CD8-positive, alpha-beta memory T cell (primary cell): ENCODE measurements at regions not wholly inside any gene's neighbourhood (a gene's known extent, or its start where the extent isn't known, plus 50 kb on each side); places are given as distances from the start of the nearest gene placed in this dataset.

Experiments
- CTCF ChIA-PET: fragments of 350-600 bp; sonication (Branson Sonifier 250); formaldehyde crosslinking; loops from one replicate; lab custom pipeline; 2021; ENCODE audit warnings: antibody characterized with exemption; lab: Charles Lee
- POLR2A ChIA-PET: fragments of 350-600 bp; sonication (Branson Sonifier 250); formaldehyde crosslinking; loops from one replicate; lab custom pipeline; 2021; ENCODE audit warnings: antibody characterized with exemption; lab: Charles Lee
- DNase-seq, 5 donors: peaks; one replicate each; pipeline versions ENCODE4 v3.0.0 to v3.0.0-alpha.2; 2020 to 2022; ENCODE audit warnings: mixed read lengths in 1 of 5
- H3K27ac ChIP-seq: one replicate; pipeline ENCODE4 v1.7.0; 2013; ENCODE audit warnings: low read depth, mild to moderate bottlenecking, low read length, moderate library complexity
- H3K27me3 ChIP-seq: 2 replicates; pipeline ENCODE4 v1.7.0; 2013; ENCODE audit warnings: low read length, mild to moderate bottlenecking; ENCODE audit not compliant: insufficient read depth, poor library complexity, severe bottlenecking
- H3K36me3 ChIP-seq: 2 replicates; pipeline ENCODE4 v1.7.0; 2013; ENCODE audit warnings: mild to moderate bottlenecking, low read length, moderate library complexity; ENCODE audit not compliant: insufficient read depth
- H3K4me1 ChIP-seq: 2 replicates; pipeline ENCODE4 v1.7.0; 2013; ENCODE audit warnings: mild to moderate bottlenecking, low read length, moderate library complexity; ENCODE audit not compliant: insufficient read depth
- H3K4me3 ChIP-seq: 2 replicates; pipeline ENCODE4 v1.7.0; 2013; ENCODE audit warnings: mild to moderate bottlenecking, low read length
- H3K9me3 ChIP-seq: 2 replicates; pipeline ENCODE4 v1.7.0; 2013; ENCODE audit warnings: mild to moderate bottlenecking, low read length
- H3K27ac Mint-ChIP-seq, 8 donors: one replicate each; pipeline ENCODE4 v1.8.0; 2020 to 2021; ENCODE audit warnings: mixed read lengths in 8 of 8, mild to moderate bottlenecking in 6 of 8, inconsistent platforms in 3 of 8, moderate library complexity in 3 of 8
- H3K27me3 Mint-ChIP-seq, 2 donors: one replicate each; pipeline ENCODE4 v1.8.0; 2020 to 2021; ENCODE audit warnings: mixed read lengths in 2 of 2, mild to moderate bottlenecking in 1 of 2, moderate library complexity in 1 of 2
- H3K36me3 Mint-ChIP-seq, 3 donors: one replicate each; pipeline ENCODE4 v1.8.0; 2020 to 2021; ENCODE audit warnings: mixed read lengths in 3 of 3, inconsistent platforms in 1 of 3, mild to moderate bottlenecking in 1 of 3
- H3K4me1 Mint-ChIP-seq, 3 donors: one replicate each; pipeline ENCODE4 v1.8.0; 2020 to 2021; ENCODE audit warnings: mixed read lengths in 3 of 3, inconsistent platforms in 1 of 3, mild to moderate bottlenecking in 1 of 3
- H3K4me3 Mint-ChIP-seq, 7 donors: one replicate each; pipeline ENCODE4 v1.8.0; 2020 to 2021; ENCODE audit warnings: mixed read lengths in 7 of 7, mild to moderate bottlenecking in 6 of 7, moderate library complexity in 4 of 7, inconsistent platforms in 2 of 7
- H3K9me3 Mint-ChIP-seq, 5 donors: one replicate each; pipeline ENCODE4 v1.8.0; 2020 to 2022; ENCODE audit warnings: mixed read lengths in 5 of 5, mild to moderate bottlenecking in 3 of 5, moderate library complexity in 2 of 5, inconsistent platforms in 1 of 5

- H3K4me1 Mint-ChIP-seq: no peaks in the 10 kb centered on the region
- POLR2A ChIA-PET: no interaction called here
- no peak for DNase-seq
- H3K27ac Mint-ChIP-seq: no peak overlapping the region
- H3K4me3 Mint-ChIP-seq: no peak overlapping the region
- H3K4me3 ChIP-seq: no peak overlapping the region
- no peaks in the 10 kb centered on the region for H3K4me1 ChIP-seq
- no peak overlapping the region for H3K27ac ChIP-seq
- no peaks in the 10 kb centered on the region for H3K36me3 ChIP-seq
- no peaks in the 10 kb centered on the region for H3K27me3 Mint-ChIP-seq
- CTCF ChIA-PET: no interaction called here
- H3K27me3 ChIP-seq: no peaks in the 10 kb centered on the region
- peaks cover 11 to 16% (median 15%) of the 10 kb centered on the region in 5 donors for H3K9me3 Mint-ChIP-seq
- H3K9me3 ChIP-seq: no peaks in the 10 kb centered on the region
- no peaks in the 10 kb centered on the region for H3K36me3 Mint-ChIP-seq
Observed at GRCh38 chr3:77906102-77906709, 866.3 kb downstream of the ROBO2 start.

GRCh38 chr3:77913524-77914174 lies 873.8 kb downstream of the ROBO2 start:
- Mint-ChIP-seq H3K27ac (no peak overlapping the region), H3K27me3 (no peaks in the 10 kb centered on the region), H3K9me3 (peaks cover 4 to 27% (median 11%) of the 10 kb centered on the region in 5 donors), H3K4me1 (no peaks in the 10 kb centered on the region), H3K4me3 (no peak overlapping the region), H3K36me3 (no peaks in the 10 kb centered on the region)
- no peaks in the 10 kb centered on the region for H3K27me3 ChIP-seq
- no peaks in the 10 kb centered on the region for H3K36me3 ChIP-seq
- no peak for DNase-seq
- no peak overlapping the region for H3K4me3 ChIP-seq
- no peaks in the 10 kb centered on the region for H3K4me1 ChIP-seq
- no peak overlapping the region for H3K27ac ChIP-seq
- POLR2A ChIA-PET: no interaction called here
- CTCF ChIA-PET: no interaction called here
- no peaks in the 10 kb centered on the region for H3K9me3 ChIP-seq

GRCh38 chr3:77915336-77915735 lies 875.4 kb downstream of the ROBO2 start:
- Histone ChIP-seq H3K9me3 (no peaks in the 10 kb centered on the region), H3K27me3 (no peaks in the 10 kb centered on the region), H3K4me3 (no peak overlapping the region), H3K4me1 (no peaks in the 10 kb centered on the region), H3K27ac (no peak overlapping the region), H3K36me3 (no peaks in the 10 kb centered on the region)
- Mint-ChIP-seq H3K4me3 (no peak overlapping the region), H3K27ac (no peak overlapping the region), H3K9me3 (peaks cover 3 to 30% (median 9%) of the 10 kb centered on the region in 5 donors), H3K36me3 (no peaks in the 10 kb centered on the region), H3K4me1 (no peaks in the 10 kb centered on the region), H3K27me3 (no peaks in the 10 kb centered on the region)
- no peak for DNase-seq
- POLR2A ChIA-PET: no interaction called here
- CTCF ChIA-PET: no interaction called here

- ChIA-PET CTCF (no interaction called here), POLR2A (no interaction called here)
- Mint-ChIP-seq H3K4me1 (no peaks in the 10 kb centered on the region), H3K27me3 (no peaks in the 10 kb centered on the region), H3K27ac (no peak overlapping the region), H3K9me3 (peaks cover 7 to 25% (median 9%) of the 10 kb centered on the region in 5 donors), H3K36me3 (no peaks in the 10 kb centered on the region), H3K4me3 (no peak overlapping the region)
- Histone ChIP-seq H3K9me3 (no peaks in the 10 kb centered on the region), H3K27me3 (no peaks in the 10 kb centered on the region), H3K4me1 (no peaks in the 10 kb centered on the region), H3K36me3 (no peaks in the 10 kb centered on the region), H3K4me3 (no peak overlapping the region), H3K27ac (no peak overlapping the region)
- DNase-seq: no peak
Observed at GRCh38 chr3:77917225-77917624, 877.3 kb downstream of the ROBO2 start.

GRCh38 chr3:77919244-77919643 lies 879.3 kb downstream of the ROBO2 start:
- H3K4me3 Mint-ChIP-seq: no peak overlapping the region
- DNase-seq: no peak
- Histone ChIP-seq H3K36me3 (no peaks in the 10 kb centered on the region), H3K9me3 (no peaks in the 10 kb centered on the region), H3K4me3 (no peak overlapping the region), H3K27ac (no peak overlapping the region), H3K4me1 (no peaks in the 10 kb centered on the region), H3K27me3 (no peaks in the 10 kb centered on the region)
- H3K4me1 Mint-ChIP-seq: no peaks in the 10 kb centered on the region
- POLR2A ChIA-PET: no interaction called here
- no peaks in the 10 kb centered on the region for H3K27me3 Mint-ChIP-seq
- CTCF ChIA-PET: no interaction called here
- H3K27ac Mint-ChIP-seq: no peak overlapping the region
- H3K9me3 Mint-ChIP-seq: peaks cover 7 to 32% (median 11%) of the 10 kb centered on the region in 5 donors
- H3K36me3 Mint-ChIP-seq: no peaks in the 10 kb centered on the region

- H3K9me3 ChIP-seq: no peaks in the 10 kb centered on the region
- H3K36me3 ChIP-seq: no peaks in the 10 kb centered on the region
- H3K4me3 ChIP-seq: no peak overlapping the region
- no peak overlapping the region for H3K27ac Mint-ChIP-seq
- H3K36me3 Mint-ChIP-seq: no peaks in the 10 kb centered on the region
- no peaks in the 10 kb centered on the region for H3K4me1 Mint-ChIP-seq
- H3K9me3 Mint-ChIP-seq: peaks cover 6 to 42% (median 17%) of the 10 kb centered on the region in 5 donors
- no peak overlapping the region for H3K27ac ChIP-seq
- no peaks in the 10 kb centered on the region for H3K27me3 Mint-ChIP-seq
- H3K4me3 Mint-ChIP-seq: no peak overlapping the region
- no peak for DNase-seq
- H3K4me1 ChIP-seq: no peaks in the 10 kb centered on the region
- H3K27me3 ChIP-seq: no peaks in the 10 kb centered on the region
- CTCF ChIA-PET: no interaction called here
- POLR2A ChIA-PET: no interaction called here
Observed at GRCh38 chr3:77931255-77932009, 891.5 kb downstream of the ROBO2 start.

- Mint-ChIP-seq H3K4me3 (no peak overlapping the region), H3K4me1 (no peaks in the 10 kb centered on the region), H3K9me3 (peaks cover 6 to 43% (median 14%) of the 10 kb centered on the region in 5 donors), H3K36me3 (no peaks in the 10 kb centered on the region), H3K27me3 (no peaks in the 10 kb centered on the region), H3K27ac (no peak overlapping the region)
- Histone ChIP-seq H3K27me3 (no peaks in the 10 kb centered on the region), H3K27ac (no peak overlapping the region), H3K36me3 (no peaks in the 10 kb centered on the region), H3K9me3 (no peaks in the 10 kb centered on the region), H3K4me1 (no peaks in the 10 kb centered on the region), H3K4me3 (no peak overlapping the region)
- DNase-seq: no peak
- ChIA-PET CTCF (no interaction called here), POLR2A (no interaction called here)
Observed at GRCh38 chr3:77932926-77933325, 893.0 kb downstream of the ROBO2 start.

- no peaks in the 10 kb centered on the region for H3K27me3 Mint-ChIP-seq
Observed at GRCh38 chr3:77933926-77934325, 894.0 kb downstream of the ROBO2 start.

More at GRCh38 chr3:77933926-77934325, 894.0 kb downstream of the ROBO2 start:
- H3K4me3 Mint-ChIP-seq: no peak overlapping the region
- H3K27me3 ChIP-seq: no peaks in the 10 kb centered on the region
- no peak overlapping the region for H3K27ac Mint-ChIP-seq
- H3K9me3 ChIP-seq: no peaks in the 10 kb centered on the region
- no peaks in the 10 kb centered on the region for H3K4me1 ChIP-seq
- H3K27ac ChIP-seq: no peak overlapping the region
- POLR2A ChIA-PET: no interaction called here
- DNase-seq: no peak
- CTCF ChIA-PET: no interaction called here
- peaks cover 6 to 45% (median 14%) of the 10 kb centered on the region in 5 donors for H3K9me3 Mint-ChIP-seq
- H3K36me3 Mint-ChIP-seq: no peaks in the 10 kb centered on the region
- H3K4me1 Mint-ChIP-seq: no peaks in the 10 kb centered on the region
- H3K36me3 ChIP-seq: no peaks in the 10 kb centered on the region
- H3K4me3 ChIP-seq: no peak overlapping the region
